DND-41 (cell line): ENCODE measurements at regions not wholly inside any gene's neighbourhood (a gene's known extent, or its start where the extent isn't known, plus 50 kb on each side); places are given as distances from the start of the nearest gene placed in this dataset.

ENCODE experiments used
- ATAC-seq: fragments of 200-7000 bp; cut with Tn5 transposase; 3 replicates; pipeline ENCODE4 v1.9.1; 2021; ENCODE audit warnings: low read depth; ENCODE audit not compliant: insufficient read depth
- DNase-seq: peaks from one replicate; pipeline ENCODE4 v3.0.0-alpha.2; 2020
- H2AFZ ChIP-seq: 2 replicates; pipeline ENCODE4 v1.6.0; 2012; ENCODE audit warnings: low read depth, low read length
- H3K27ac ChIP-seq: 2 replicates; pipeline ENCODE4 v1.5.1; 2012; ENCODE audit warnings: low read length, inconsistent platforms
- H3K27me3 ChIP-seq: fragments of 200-600 bp; sonication (generic); 2 replicates; pipeline ENCODE4 v1.6.0; 2012; ENCODE audit warnings: low read length, mild to moderate bottlenecking, inconsistent platforms; ENCODE audit not compliant: insufficient read depth, poor library complexity
- H3K36me3 ChIP-seq: 2 replicates; pipeline ENCODE4 v1.5.1; 2012; ENCODE audit warnings: low read length, inconsistent platforms; ENCODE audit not compliant: insufficient read depth
- H3K4me1 ChIP-seq: 2 replicates; pipeline ENCODE4 v1.5.1; 2012; ENCODE audit warnings: mild to moderate bottlenecking, low read length; ENCODE audit not compliant: insufficient read depth
- H3K4me2 ChIP-seq: 2 replicates; pipeline ENCODE4 v1.6.0; 2012; ENCODE audit warnings: mild to moderate bottlenecking, moderate library complexity, low read length, inconsistent platforms; ENCODE audit not compliant: insufficient read depth
- H3K4me3 ChIP-seq, 2 experiments: fragments of 200-600 bp in 1 of 2; shearing (Covaris generic) in 1 of 2; 2 replicates each; pipeline ENCODE4 v1.5.1; 2012 to 2016; ENCODE audit warnings: inconsistent platforms in 2 of 2, low read length in 2 of 2, mild to moderate bottlenecking in 2 of 2, low read depth in 1 of 2, moderate library complexity in 1 of 2
- H3K79me2 ChIP-seq: 2 replicates; pipeline ENCODE4 v1.6.0; 2012; ENCODE audit warnings: low read length, inconsistent platforms; ENCODE audit not compliant: insufficient read depth
- H3K9ac ChIP-seq: 2 replicates; pipeline ENCODE4 v1.6.0; 2012; ENCODE audit warnings: low read depth, mild to moderate bottlenecking, inconsistent platforms, low read length, moderate library complexity
- H3K9me3 ChIP-seq: 2 replicates; pipeline ENCODE4 v1.5.1; 2012; ENCODE audit warnings: low read length, moderate library complexity, mild to moderate bottlenecking, inconsistent platforms; ENCODE audit not compliant: insufficient read depth, severe bottlenecking
- H4K20me1 ChIP-seq: 2 replicates; pipeline ENCODE4 v1.6.0; 2012; ENCODE audit warnings: low read length; ENCODE audit not compliant: insufficient read depth
- CTCF ChIP-seq: IDR thresholded peaks from 2 replicates; pipeline ENCODE4 v1.5.1; 2012; ENCODE audit warnings: borderline replicate concordance, low read length, moderate library complexity, mild to moderate bottlenecking; ENCODE audit not compliant: poor library complexity, severe bottlenecking; ENCODE audit errors: extremely low read depth
- EZH2 ChIP-seq: IDR thresholded peaks from 3 replicates; pipeline ENCODE4 v1.6.1; 2012; ENCODE audit warnings: borderline replicate concordance, low read depth, mild to moderate bottlenecking, moderate library complexity, low read length, inconsistent platforms; ENCODE audit not compliant: severe bottlenecking

DNA sequence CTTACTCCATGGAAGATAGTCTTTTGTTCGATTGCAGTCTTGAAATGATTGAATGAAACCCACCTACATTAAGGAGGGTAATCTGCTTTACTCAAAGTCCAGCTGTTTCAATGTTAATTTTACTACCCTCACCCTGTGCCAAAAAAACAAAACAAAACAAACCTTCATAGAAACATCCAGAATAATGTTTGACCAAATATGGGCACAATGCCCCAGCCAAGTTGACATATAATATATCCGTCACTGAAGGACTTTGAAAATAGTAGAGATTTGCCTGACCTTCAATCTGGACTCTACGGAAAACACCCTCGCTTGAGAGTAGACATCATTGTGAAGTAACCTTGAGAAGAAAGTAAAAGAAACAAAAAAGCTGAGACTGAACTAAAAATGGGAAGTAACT is 550.5 kb upstream of the SMIM31 start:
- no peaks in the 10 kb centered on the region for H3K9me3 ChIP-seq
- no peak for TF ChIP-seq CTCF
- TF ChIP-seq EZH2, result no peak
- no peaks in the 10 kb centered on the region for H3K27me3 ChIP-seq
- H3K27ac ChIP-seq, result no peak overlapping the region
- DNase-seq (no peak), ATAC-seq (no peak)
- no peak overlapping the region for H3K4me2 ChIP-seq
- no peaks in the 10 kb centered on the region for H3K4me1 ChIP-seq
- H2AFZ ChIP-seq, result no peak overlapping the region
- no peak overlapping the region for H3K4me3 ChIP-seq
- H4K20me1 ChIP-seq, result no peaks in the 10 kb centered on the region
- H3K9ac ChIP-seq, result no peak overlapping the region
- no peaks in the 10 kb centered on the region for H3K36me3 ChIP-seq
- H3K79me2 ChIP-seq, result no peaks in the 10 kb centered on the region

- H3K36me3 ChIP-seq, result no peaks in the 10 kb centered on the region
- ATAC-seq, result no peak
- no peaks in the 10 kb centered on the region for H3K79me2 ChIP-seq
- H3K27me3 ChIP-seq, result no peaks in the 10 kb centered on the region
- no peaks in the 10 kb centered on the region for H3K9me3 ChIP-seq
- H3K27ac ChIP-seq, result no peak overlapping the region
- H2AFZ ChIP-seq, result no peak overlapping the region
- no peak overlapping the region for H3K4me3 ChIP-seq
- no peak overlapping the region for H3K9ac ChIP-seq
- TF ChIP-seq EZH2, result no peak
- TF ChIP-seq CTCF, result no peak
- H3K4me2 ChIP-seq, result no peak overlapping the region
- no peaks in the 10 kb centered on the region for H3K4me1 ChIP-seq
- no peak for DNase-seq
- no peaks in the 10 kb centered on the region for H4K20me1 ChIP-seq
Observed at GRCh38 chr4:164204434-164204833, 549.5 kb upstream of the SMIM31 start.

DNA sequence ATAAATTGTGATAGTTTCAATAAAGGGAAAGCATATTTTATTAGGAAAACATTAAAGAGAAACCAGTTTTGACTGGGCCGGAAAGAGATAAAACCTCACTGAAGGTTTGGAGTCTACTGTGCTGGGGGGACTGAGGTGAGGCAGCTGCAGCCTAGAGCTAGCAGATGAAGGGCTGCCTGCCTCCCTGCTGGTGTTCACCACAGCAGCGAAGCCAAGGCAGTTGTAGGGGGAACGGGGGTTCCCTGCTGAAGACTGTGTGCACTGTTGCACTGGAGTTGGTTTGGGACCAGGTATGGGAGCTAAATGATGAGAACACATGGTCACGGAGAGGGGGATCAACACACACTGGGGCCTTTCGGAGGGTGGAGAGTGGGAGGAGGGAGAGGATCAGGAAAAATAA is 546.5 kb upstream of the SMIM31 start:
- no peak for TF ChIP-seq EZH2
- no peak for TF ChIP-seq CTCF
- H3K27ac ChIP-seq, result no peak overlapping the region

DNA sequence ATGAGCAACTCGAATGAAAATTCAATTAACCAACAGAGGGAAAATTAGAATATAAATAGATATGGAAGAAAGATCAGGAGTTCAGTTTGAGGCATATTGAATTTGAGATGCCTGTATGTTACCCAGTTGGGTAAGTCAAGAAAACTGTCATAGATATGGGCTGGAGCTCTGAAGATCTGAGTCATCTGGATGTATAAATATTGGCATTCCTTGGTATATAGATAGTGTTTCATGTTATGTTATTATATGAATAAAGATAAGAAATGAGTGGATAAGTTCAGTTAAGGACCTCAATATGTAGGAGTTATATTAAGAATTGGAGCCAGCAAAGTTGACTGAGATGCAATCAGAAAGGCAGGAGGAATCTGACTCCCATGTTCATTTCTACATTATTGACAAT is 543.6 kb upstream of the SMIM31 start:
- no peak overlapping the region for H3K9ac ChIP-seq
- TF ChIP-seq CTCF, result no peak
- TF ChIP-seq EZH2, result no peak
- no peak overlapping the region for H2AFZ ChIP-seq
- H3K4me1 ChIP-seq, result no peaks in the 10 kb centered on the region
- H3K4me2 ChIP-seq, result no peak overlapping the region
- H3K9me3 ChIP-seq, result no peaks in the 10 kb centered on the region
- no peaks in the 10 kb centered on the region for H3K27me3 ChIP-seq
- no peak overlapping the region for H3K27ac ChIP-seq
- no peaks in the 10 kb centered on the region for H3K36me3 ChIP-seq
- no peaks in the 10 kb centered on the region for H4K20me1 ChIP-seq
- H3K79me2 ChIP-seq, result no peaks in the 10 kb centered on the region
- ATAC-seq (no peak), DNase-seq (no peak)
- no peak overlapping the region for H3K4me3 ChIP-seq

More for the DNA sequence above, 546.5 kb upstream of the SMIM31 start:
- no peak for DNase-seq
- no peak for ATAC-seq
- Histone ChIP-seq H3K9me3 (no peaks in the 10 kb centered on the region), H4K20me1 (no peaks in the 10 kb centered on the region), H3K9ac (no peak overlapping the region), H3K4me1 (no peaks in the 10 kb centered on the region), H3K36me3 (no peaks in the 10 kb centered on the region), H3K4me3 (no peak overlapping the region), H3K27me3 (no peaks in the 10 kb centered on the region), H3K79me2 (no peaks in the 10 kb centered on the region), H3K4me2 (no peak overlapping the region), H2AFZ (no peak overlapping the region)
